LNCAP (cell line): ENCODE measurements at regions not wholly inside any gene's neighbourhood (a gene's known extent, or its start where the extent isn't known, plus 50 kb on each side); places are given as distances from the start of the nearest gene placed in this dataset.

ENCODE experiments used
- CTCF ChIP-seq: fragments of 450-650 bp; IDR thresholded peaks from 2 replicates; pipeline ENCODE4 v1.5.1; 2017; ENCODE audit warnings: mild to moderate bottlenecking

- no peak for TF ChIP-seq CTCF
These were observed 1040.6 kb upstream of the SPRY2 start for GRCh38 chr13:81381560-81381959.

GRCh38 chr13:81379183-81379582 lies 1038.3 kb upstream of the SPRY2 start:
- TF ChIP-seq CTCF, result no peak

GRCh38 chr13:81377921-81378320 lies 1037.0 kb upstream of the SPRY2 start:
- TF ChIP-seq CTCF, result no peak

GRCh38 chr13:81375709-81376108 lies 1034.8 kb upstream of the SPRY2 start:
- TF ChIP-seq CTCF, result no peak

GRCh38 chr13:81350056-81350455 lies 1009.1 kb upstream of the SPRY2 start:
- no peak for TF ChIP-seq CTCF

- no peak for TF ChIP-seq CTCF
These were observed 993.6 kb upstream of the SPRY2 start for GRCh38 chr13:81334481-81334880.

GRCh38 chr13:81326913-81327312 lies 986.0 kb upstream of the SPRY2 start:
- TF ChIP-seq CTCF, result no peak

GRCh38 chr13:81320516-81320915 lies 979.6 kb upstream of the SPRY2 start:
- TF ChIP-seq CTCF, result no peak
